Caco-2 (cell line): ENCODE measurements at regions not wholly inside any gene's neighbourhood (a gene's known extent, or its start where the extent isn't known, plus 50 kb on each side); places are given as distances from the start of the nearest gene placed in this dataset.

Source experiments
- BruUV-seq: library from RNA; stranded (reverse); fragments of 400-500 nt; replicated peaks from 2 replicates; lab custom pipeline; 2021; lab: Mats Ljungman, UMichigan
- CTCF ChIA-PET: fragments of 300-600 bp; sonication (Branson Sonifier 250); formaldehyde crosslinking; loops from one replicate; lab custom pipeline; 2022; ENCODE audit warnings: antibody characterized with exemption; lab: Charles Lee
- POLR2A ChIA-PET: fragments of 300-600 bp; sonication (Branson Sonifier 250); formaldehyde crosslinking; loops from one replicate; lab custom pipeline; 2022; ENCODE audit warnings: antibody characterized with exemption; lab: Charles Lee
- DNase-seq, 2 experiments: peaks; one replicate each; pipeline versions ENCODE4 v3.0.0 to v3.0.0-alpha.2; 2020 to 2022
- H3K27me3 ChIP-seq: replicated peaks from 2 replicates; pipeline ENCODE4 v1.6.0; 2011; ENCODE audit warnings: low read length; ENCODE audit not compliant: control insufficient read depth, insufficient read depth
- H3K36me3 ChIP-seq: 2 replicates; pipeline ENCODE4 v1.5.1; 2011; ENCODE audit warnings: low read length; ENCODE audit not compliant: control insufficient read depth, insufficient read depth
- H3K4me1 ChIP-seq: fragments of 250-450 bp; sonication (Bioruptor Pico); 2 replicates; pipeline ENCODE4 v1.5.1; 2020; ENCODE audit warnings: mild to moderate bottlenecking
- H3K4me3 ChIP-seq: 2 replicates; pipeline ENCODE4 v1.5.1; 2011; ENCODE audit warnings: low read depth, mild to moderate bottlenecking, control low read depth, low read length
- H3K9me3 ChIP-seq: fragments of 250-450 bp; sonication (Bioruptor Pico); 2 replicates; pipeline ENCODE4 v1.5.1; 2020; ENCODE audit warnings: mild to moderate bottlenecking, moderate library complexity
- H3K27ac Mint-ChIP-seq: one replicate; pipeline ENCODE4 v1.8.0; 2022; ENCODE audit warnings: mixed read lengths; ENCODE audit not compliant: unreplicated experiment
- H3K27me3 Mint-ChIP-seq: one replicate; pipeline ENCODE4 v1.8.0; 2022; ENCODE audit warnings: mixed read lengths; ENCODE audit not compliant: insufficient read depth, unreplicated experiment
- H3K36me3 Mint-ChIP-seq: one replicate; pipeline ENCODE4 v1.8.0; 2022; ENCODE audit warnings: mild to moderate bottlenecking, mixed read lengths; ENCODE audit not compliant: insufficient read depth, unreplicated experiment
- H3K4me1 Mint-ChIP-seq: one replicate; pipeline ENCODE4 v1.8.0; 2022; ENCODE audit warnings: low read depth, mixed read lengths; ENCODE audit not compliant: unreplicated experiment
- H3K4me3 Mint-ChIP-seq: one replicate; pipeline ENCODE4 v1.8.0; 2022; ENCODE audit warnings: mild to moderate bottlenecking, moderate library complexity, mixed read lengths; ENCODE audit not compliant: unreplicated experiment
- H3K9me3 Mint-ChIP-seq: one replicate; pipeline ENCODE4 v1.8.0; 2022; ENCODE audit warnings: mixed read lengths; ENCODE audit not compliant: unreplicated experiment
- intact Hi-C: fragments of 100-400 bp; cut with micrococcal nuclease; formaldehyde crosslinking; loops from one replicate; pipeline ENCODE4 v1.10.0; 2022; ENCODE audit not compliant: unreplicated experiment
- TF ChIP-seq, protein P1 (sequence below), 2 experiments: fragments of 200-600 bp in 1 of 2; IDR thresholded peaks; 1 replicate in 1 of 2; 2 replicates in 1 of 2; pipeline versions ENCODE4 v1.5.1 to v1.8.0; 2011 to 2022; ENCODE audit warnings: antibody characterized with exemption in 1 of 2, control low read depth in 1 of 2, inconsistent platforms in 1 of 2, low read depth in 1 of 2, low read length in 1 of 2, mild to moderate bottlenecking in 1 of 2, moderate library complexity in 1 of 2; ENCODE audit not compliant: insufficient read depth in 1 of 2, severe bottlenecking in 1 of 2, unreplicated experiment in 1 of 2

DNA sequence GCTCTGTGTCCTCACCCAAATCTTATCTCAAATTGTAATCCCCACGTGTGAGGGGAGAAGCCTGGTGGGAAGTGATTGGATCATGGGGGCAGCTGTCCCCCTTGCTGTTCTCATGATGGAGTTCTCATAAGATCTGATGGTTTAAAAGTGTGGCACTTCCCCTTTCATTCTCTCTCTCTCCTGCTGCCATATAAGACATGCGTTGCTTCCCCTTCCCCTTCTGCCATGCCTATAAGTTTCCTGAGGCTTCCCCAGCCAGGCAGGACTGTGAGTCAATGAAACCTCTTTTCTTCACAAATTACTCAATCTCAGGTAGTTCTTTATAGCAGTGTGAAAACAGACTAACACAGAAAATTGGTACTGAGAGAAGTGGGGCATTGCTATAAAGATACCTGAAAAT is 107.7 kb downstream of the DMAC1 start:
- peaks cover 11% of the 10 kb centered on the region for H3K9me3 Mint-ChIP-seq
- no peaks in the 10 kb centered on the region for H3K27me3 Mint-ChIP-seq
- H3K9me3 ChIP-seq = no peaks in the 10 kb centered on the region; the same call in 1 of the 2 replicates
- no peaks in the 10 kb centered on the region for H3K36me3 Mint-ChIP-seq
- H3K4me1 Mint-ChIP-seq = peaks cover 10% of the 10 kb centered on the region
- TF ChIP-seq, protein P1, sequence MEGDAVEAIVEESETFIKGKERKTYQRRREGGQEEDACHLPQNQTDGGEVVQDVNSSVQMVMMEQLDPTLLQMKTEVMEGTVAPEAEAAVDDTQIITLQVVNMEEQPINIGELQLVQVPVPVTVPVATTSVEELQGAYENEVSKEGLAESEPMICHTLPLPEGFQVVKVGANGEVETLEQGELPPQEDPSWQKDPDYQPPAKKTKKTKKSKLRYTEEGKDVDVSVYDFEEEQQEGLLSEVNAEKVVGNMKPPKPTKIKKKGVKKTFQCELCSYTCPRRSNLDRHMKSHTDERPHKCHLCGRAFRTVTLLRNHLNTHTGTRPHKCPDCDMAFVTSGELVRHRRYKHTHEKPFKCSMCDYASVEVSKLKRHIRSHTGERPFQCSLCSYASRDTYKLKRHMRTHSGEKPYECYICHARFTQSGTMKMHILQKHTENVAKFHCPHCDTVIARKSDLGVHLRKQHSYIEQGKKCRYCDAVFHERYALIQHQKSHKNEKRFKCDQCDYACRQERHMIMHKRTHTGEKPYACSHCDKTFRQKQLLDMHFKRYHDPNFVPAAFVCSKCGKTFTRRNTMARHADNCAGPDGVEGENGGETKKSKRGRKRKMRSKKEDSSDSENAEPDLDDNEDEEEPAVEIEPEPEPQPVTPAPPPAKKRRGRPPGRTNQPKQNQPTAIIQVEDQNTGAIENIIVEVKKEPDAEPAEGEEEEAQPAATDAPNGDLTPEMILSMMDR (IDR thresholded peaks at IDR 0.05; ENCODE audit: insufficient read depth in 1 of 2, low read depth in 1 of 2, low read length in 1 of 2, severe bottlenecking in 1 of 2, unreplicated experiment in 1 of 2) = no peak
- intact Hi-C loops = no loop called here
- H3K4me3 Mint-ChIP-seq = no peak overlapping the region
- DNase-seq = no peak
- CTCF ChIA-PET = no interaction called here
- no peak overlapping the region for H3K4me3 ChIP-seq
- POLR2A ChIA-PET = no interaction called here
- no peaks in the 10 kb centered on the region for H3K36me3 ChIP-seq
- peaks cover 35% of the 10 kb centered on the region for H3K4me1 ChIP-seq
- no TSS peak for BruUV-seq
- H3K27ac Mint-ChIP-seq = no peak overlapping the region
- no peaks in the 10 kb centered on the region for H3K27me3 ChIP-seq

DNA sequence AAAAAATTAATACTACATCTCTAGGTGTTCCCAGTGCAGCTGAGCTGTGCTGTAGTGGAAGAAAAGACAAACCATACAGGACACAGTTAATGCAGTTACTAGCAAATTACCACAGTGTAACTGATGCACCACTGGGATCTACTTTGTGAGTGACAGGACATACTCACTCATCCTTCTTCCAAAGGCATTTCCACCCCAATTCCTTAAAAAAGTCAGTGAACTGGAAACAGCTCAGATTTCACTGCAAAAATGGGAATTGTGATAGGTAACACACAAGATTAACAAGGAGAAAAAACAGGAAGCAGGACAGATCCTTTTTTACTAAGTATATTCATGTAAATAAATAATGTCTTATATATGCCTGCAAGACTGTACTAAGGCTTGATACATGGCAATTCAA is 109.6 kb downstream of the DMAC1 start:
- Mint-ChIP-seq H3K27me3 (no peaks in the 10 kb centered on the region), H3K9me3 (peaks cover 11% of the 10 kb centered on the region), H3K4me3 (no peak overlapping the region), H3K27ac (no peak overlapping the region), H3K36me3 (no peaks in the 10 kb centered on the region), H3K4me1 (peaks cover 10% of the 10 kb centered on the region)
- intact Hi-C loops = no loop called here
- Histone ChIP-seq H3K4me3 (no peak overlapping the region), H3K9me3 (no peaks in the 10 kb centered on the region; the same call in 1 of the 2 replicates), H3K4me1 (peaks cover 32% of the 10 kb centered on the region), H3K27me3 (no peaks in the 10 kb centered on the region), H3K36me3 (no peaks in the 10 kb centered on the region)
- DNase-seq = no peak
- CTCF ChIA-PET = interaction anchor here (1.3 kb wide), 1 partner anchor 277 kb away, joined by 3 read pairs; no protein-coding TSS in a partner anchor
- TF ChIP-seq, protein P1 (IDR thresholded peaks at IDR 0.05; ENCODE audit: insufficient read depth in 1 of 2, low read depth in 1 of 2, low read length in 1 of 2, severe bottlenecking in 1 of 2, unreplicated experiment in 1 of 2) = no peak
- no TSS peak for BruUV-seq
- POLR2A ChIA-PET = no interaction called here

DNA sequence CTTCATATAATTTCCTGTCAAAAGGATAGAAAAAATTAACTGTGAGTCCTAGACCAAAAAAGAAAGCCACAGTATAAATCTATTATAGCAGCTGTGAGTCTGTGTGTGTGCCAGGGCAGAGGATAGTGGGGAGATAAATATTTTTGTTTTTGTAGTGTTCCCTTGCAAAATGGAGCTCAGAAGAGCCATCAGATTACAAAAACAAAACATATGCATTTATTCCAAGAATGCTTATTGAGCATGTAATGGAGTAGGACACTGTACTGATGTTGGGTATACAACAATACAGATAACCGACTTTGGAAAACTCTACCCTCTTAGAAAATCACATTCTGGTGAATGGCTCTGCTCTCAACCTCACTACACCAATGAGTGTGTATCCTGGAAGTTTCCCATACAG is 111.0 kb downstream of the DMAC1 start:
- no peak overlapping the region for H3K4me3 Mint-ChIP-seq
- no TSS peak for BruUV-seq
- no peaks in the 10 kb centered on the region for H3K27me3 Mint-ChIP-seq
- Histone ChIP-seq H3K27me3 (no peaks in the 10 kb centered on the region), H3K4me3 (no peak overlapping the region), H3K36me3 (no peaks in the 10 kb centered on the region), H3K9me3 (no peaks in the 10 kb centered on the region; the same call in 1 of the 2 replicates), H3K4me1 (peaks cover 21% of the 10 kb centered on the region)
- intact Hi-C loops = loop anchor here (5.0 kb wide), 1 partner anchor 214 kb away; no protein-coding TSS in a partner anchor
- no peak for DNase-seq
- H3K27ac Mint-ChIP-seq = no peak overlapping the region
- TF ChIP-seq, protein P1 (IDR thresholded peaks at IDR 0.05; ENCODE audit: insufficient read depth in 1 of 2, low read depth in 1 of 2, low read length in 1 of 2, severe bottlenecking in 1 of 2, unreplicated experiment in 1 of 2) = no peak
- peaks cover 10% of the 10 kb centered on the region for H3K4me1 Mint-ChIP-seq
- ChIA-PET CTCF (no interaction called here), POLR2A (no interaction called here)
- no peaks in the 10 kb centered on the region for H3K36me3 Mint-ChIP-seq
- peaks cover 11% of the 10 kb centered on the region for H3K9me3 Mint-ChIP-seq
